Lung (tissue), 11 donors: ENCODE measurements at regions not wholly inside any gene's neighbourhood (a gene's known extent, or its start where the extent isn't known, plus 50 kb on each side); places are given as distances from the start of the nearest gene placed in this dataset.

Experiments used
- ATAC-seq: fragments of 200-7000 bp; cut with Tn5 transposase; one replicate; pipeline ENCODE4 v1.9.1; 2020; ENCODE audit warnings: moderate number of reproducible peaks; ENCODE audit not compliant: insufficient read depth, low FRiP score
- DNase-seq, 3 donors: peaks; one replicate each; pipeline ENCODE4 v3.0.0-alpha.2; 2013 to 2017
- H3K27ac ChIP-seq, 2 donors: one replicate each; pipeline ENCODE4 v1.5.1; 2013; ENCODE audit warnings: mild to moderate bottlenecking in 2 of 2, moderate library complexity in 2 of 2, control low read depth in 1 of 2, inconsistent platforms in 1 of 2, low read depth in 1 of 2, low read length in 1 of 2
- H3K27me3 ChIP-seq, 3 donors: one replicate each; pipeline ENCODE4 v1.5.1; 2013; ENCODE audit warnings: low read length in 2 of 3; ENCODE audit not compliant: control insufficient read depth in 3 of 3, insufficient read depth in 3 of 3
- H3K36me3 ChIP-seq, 4 donors: one replicate each; pipeline ENCODE4 v1.5.1; 2013; ENCODE audit warnings: low read length in 4 of 4, mild to moderate bottlenecking in 1 of 4, moderate library complexity in 1 of 4; ENCODE audit not compliant: control insufficient read depth in 4 of 4, insufficient read depth in 4 of 4
- H3K4me1 ChIP-seq, 5 donors: one replicate each; pipeline ENCODE4 v1.5.1; 2013; ENCODE audit warnings: low read length in 5 of 5, mild to moderate bottlenecking in 2 of 5, moderate library complexity in 1 of 5; ENCODE audit not compliant: control insufficient read depth in 5 of 5, insufficient read depth in 5 of 5
- H3K4me3 ChIP-seq: one replicate; pipeline ENCODE4 v1.5.1; 2013; ENCODE audit warnings: mild to moderate bottlenecking, control low read depth, moderate library complexity
- H3K9ac ChIP-seq, 2 donors: one replicate each; pipeline ENCODE4 v1.5.1; 2013; ENCODE audit warnings: low read length in 2 of 2, control low read depth in 1 of 2; ENCODE audit not compliant: insufficient read depth in 1 of 2
- H3K9me3 ChIP-seq, 4 donors: one replicate each; pipeline ENCODE4 v1.5.1; 2013; ENCODE audit warnings: low read length in 3 of 4, mild to moderate bottlenecking in 1 of 4, moderate library complexity in 1 of 4; ENCODE audit not compliant: control insufficient read depth in 4 of 4, insufficient read depth in 3 of 4
- CTCF ChIP-seq: IDR thresholded peaks from 2 replicates; pipeline ENCODE4 v1.5.1; 2012; ENCODE audit warnings: mild to moderate bottlenecking; ENCODE audit errors: control extremely low read depth, extremely low read depth
- WGBS, 2 donors: extraction: QIAGEN DNeasy Blood & Tissue Kit; methylation state at CpG; one replicate each; pipeline ENCODE4 v1.1.7; 2013; 5-methylcytosine and 5-hydroxymethylcytosine counted together
- donor health status: control.
- donor health status: control.
- donor health status: Bipolar disorder and iron deficiency.
- donor health status: healthy.
- donor health status: DM: yes; HTN: yes; CAD: no.

DNA sequence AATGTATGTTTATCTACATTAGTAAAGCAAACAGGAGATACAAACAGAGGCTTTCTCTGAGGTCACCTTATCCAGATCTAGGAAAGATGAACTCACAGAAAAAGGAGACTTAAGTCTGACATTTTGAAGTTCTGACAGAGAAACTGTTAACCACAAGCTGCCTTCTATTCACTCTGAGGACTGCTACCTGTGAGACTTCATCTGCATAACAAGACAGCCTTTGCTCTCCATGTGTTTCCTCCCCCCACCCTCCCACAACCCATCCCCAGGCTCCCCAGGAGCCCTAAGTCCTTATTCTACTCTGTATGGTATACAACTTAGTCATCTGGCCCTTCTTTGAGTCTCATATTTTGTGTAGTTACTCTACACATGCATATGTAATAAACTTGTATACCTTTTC is 699.0 kb downstream of the FGF9 start:
- H3K9me3 ChIP-seq = peaks cover 0 to 10% (median 3%) of the 10 kb centered on the region in 4 donors
- DNase-seq (no peak), ATAC-seq (no peak)
- no peak for TF ChIP-seq CTCF
- no peaks in the 10 kb centered on the region for H3K4me1 ChIP-seq
- H3K4me3 ChIP-seq = no peak overlapping the region
- no peaks in the 10 kb centered on the region for H3K27me3 ChIP-seq
- H3K9ac ChIP-seq = no peak overlapping the region
- no peak overlapping the region for H3K27ac ChIP-seq
- H3K36me3 ChIP-seq = no peaks in the 10 kb centered on the region

DNA sequence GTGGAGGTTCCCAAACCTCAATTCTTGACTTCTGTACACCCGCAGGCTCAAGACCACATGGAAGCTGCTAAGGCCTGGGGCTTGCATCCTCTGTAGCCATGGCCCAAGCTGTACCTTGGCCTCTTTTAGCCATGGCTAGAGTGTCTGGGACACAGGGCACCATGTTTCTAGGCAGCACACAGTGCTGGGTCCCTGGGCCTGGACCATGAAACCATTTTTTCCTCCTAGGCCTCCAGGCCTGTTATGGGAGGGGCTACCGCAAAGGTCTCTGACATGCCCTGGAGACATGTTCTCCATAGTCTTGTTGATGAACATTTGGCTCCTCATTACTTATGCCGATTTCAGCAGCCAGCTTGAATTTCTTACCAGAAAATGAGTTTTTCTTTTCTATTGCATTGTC is 701.4 kb downstream of the FGF9 start:
- ATAC-seq (no peak), DNase-seq (no peak)
- Histone ChIP-seq H3K4me3 (no peak overlapping the region), H3K9me3 (peaks cover 0 to 7% (median 2%) of the 10 kb centered on the region in 4 donors), H3K4me1 (no peaks in the 10 kb centered on the region), H3K27ac (no peak overlapping the region), H3K27me3 (no peaks in the 10 kb centered on the region), H3K36me3 (no peaks in the 10 kb centered on the region), H3K9ac (no peak overlapping the region)
- TF ChIP-seq CTCF = no peak
- WGBS, 2 donors = 95 to 96% methylated on average over 3 of the region's 3 CpGs

DNA sequence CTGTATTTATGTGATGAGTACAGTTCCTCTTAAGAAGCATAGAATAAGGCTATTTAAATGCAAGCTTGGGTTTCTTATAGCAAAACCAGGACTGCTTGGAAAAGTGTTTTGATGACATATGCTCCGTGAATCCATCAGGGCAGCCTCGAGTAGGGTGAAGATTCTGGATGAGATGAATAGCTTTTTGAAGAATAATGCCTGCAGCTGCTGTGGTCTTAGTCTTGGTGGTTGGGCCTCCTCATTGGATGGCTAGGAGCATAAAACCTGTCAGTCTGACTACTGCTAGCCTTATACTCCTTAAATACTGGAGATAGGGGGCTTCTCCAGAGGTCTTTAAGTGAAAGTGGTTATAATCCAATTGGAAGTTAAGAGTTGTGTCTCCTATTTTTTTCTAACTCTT is 704.3 kb downstream of the FGF9 start:
- H3K36me3 ChIP-seq = no peaks in the 10 kb centered on the region
- 84 to 99% methylated on average over 2 of the region's 2 CpGs for WGBS, 2 donors

More for the DNA sequence above, 704.3 kb downstream of the FGF9 start:
- TF ChIP-seq CTCF = no peak
- no peak for DNase-seq
- no peak for ATAC-seq
- Histone ChIP-seq H3K9ac (no peak overlapping the region), H3K9me3 (peaks cover 0 to 7% (median 2%) of the 10 kb centered on the region in 4 donors), H3K27ac (no peak overlapping the region), H3K4me1 (no peaks in the 10 kb centered on the region), H3K4me3 (no peak overlapping the region), H3K27me3 (no peaks in the 10 kb centered on the region)
